IMR-90 (cell line): ENCODE measurements at regions not wholly inside any gene's neighbourhood (a gene's known extent, or its start where the extent isn't known, plus 50 kb on each side); places are given as distances from the start of the nearest gene placed in this dataset.

ENCODE experiments used
- ATAC-seq: fragments of 200-7000 bp; cut with Tn5 transposase; 2 replicates; pipeline ENCODE4 v1.9.1; 2020; ENCODE audit warnings: low read depth, mild to moderate bottlenecking, moderate library complexity
- BruUV-seq: library from RNA; stranded (reverse); fragments of 400-500 nt; replicated peaks from 2 replicates; lab custom pipeline; 2021; lab: Mats Ljungman, UMichigan
- CTCF ChIA-PET: fragments of 300-600 bp; formaldehyde crosslinking; extraction: SDS; loops from one replicate; lab custom pipeline; 2021; ENCODE audit warnings: antibody characterized with exemption; lab: Yijun Ruan, JAX
- POLR2A ChIA-PET: fragments of 300-600 bp; sonication (Branson Sonifier 250); formaldehyde crosslinking; loops from one replicate; lab custom pipeline; 2022; ENCODE audit warnings: antibody characterized with exemption; ENCODE audit not compliant: unreplicated experiment; lab: Charles Lee
- DNase-seq: peaks from one replicate; pipeline ENCODE4 v3.0.0; 2013
- H2AFZ ChIP-seq: replicated peaks from 2 replicates; pipeline ENCODE3; 2013; ENCODE audit warnings: low read length, mild to moderate bottlenecking; ENCODE audit not compliant: poor library complexity
- H2AK5ac ChIP-seq: 2 replicates; pipeline ENCODE4 v1.6.1; 2013; ENCODE audit warnings: low read depth, low read length, inconsistent platforms
- H2AK9ac ChIP-seq: replicated peaks from 2 replicates; pipeline ENCODE3; 2013; ENCODE audit warnings: mild to moderate bottlenecking, low read depth, low read length, moderate library complexity; ENCODE audit not compliant: poor library complexity
- H2BK120ac ChIP-seq: 2 replicates; pipeline ENCODE4 v1.6.1; 2013; ENCODE audit warnings: low read depth, low read length, inconsistent platforms
- H2BK15ac ChIP-seq: 3 replicates; pipeline ENCODE4 v1.6.1; 2013; ENCODE audit warnings: low read depth, low read length, inconsistent platforms
- H2BK20ac ChIP-seq: 2 replicates; pipeline ENCODE4 v1.6.1; 2013; ENCODE audit warnings: low read depth, mild to moderate bottlenecking, inconsistent platforms, low read length, moderate library complexity
- H2BK5ac ChIP-seq: 2 replicates; pipeline ENCODE4 v1.6.1; 2013; ENCODE audit warnings: mild to moderate bottlenecking, low read depth, low read length, inconsistent platforms; ENCODE audit not compliant: poor library complexity, severe bottlenecking
- H3K14ac ChIP-seq: replicated peaks from 2 replicates; pipeline ENCODE4 v1.6.1; 2013; ENCODE audit warnings: low read depth, low read length, inconsistent platforms
- H3K18ac ChIP-seq: 2 replicates; pipeline ENCODE4 v1.6.1; 2013; ENCODE audit warnings: low read depth, low read length, control low read depth
- H3K23ac ChIP-seq: 2 replicates; pipeline ENCODE4 v1.6.1; 2013; ENCODE audit warnings: low read depth, low read length, inconsistent platforms
- H3K27ac ChIP-seq: 2 replicates; pipeline ENCODE4 v1.5.1; 2013; ENCODE audit warnings: mild to moderate bottlenecking, control low read depth, low read length; ENCODE audit not compliant: insufficient read depth
- H3K27me3 ChIP-seq: 2 replicates; pipeline ENCODE4 v1.6.1; 2013; ENCODE audit warnings: low read length; ENCODE audit not compliant: control insufficient read depth, insufficient read depth
- H3K36me3 ChIP-seq: 2 replicates; pipeline ENCODE4 v1.6.1; 2013; ENCODE audit warnings: low read length, mixed read lengths; ENCODE audit not compliant: control insufficient read depth, insufficient read depth
- H3K4ac ChIP-seq: 2 replicates; pipeline ENCODE4 v1.6.1; 2013; ENCODE audit warnings: low read depth, low read length, inconsistent platforms
- H3K4me1 ChIP-seq: 2 replicates; pipeline ENCODE4 v1.6.1; 2013; ENCODE audit warnings: low read length, mixed read lengths; ENCODE audit not compliant: control insufficient read depth, insufficient read depth
- H3K4me2 ChIP-seq: 2 replicates; pipeline ENCODE4 v1.6.1; 2013; ENCODE audit warnings: low read depth, mild to moderate bottlenecking, control low read depth, low read length, moderate library complexity
- H3K4me3 ChIP-seq: 2 replicates; pipeline ENCODE4 v1.5.1; 2013; ENCODE audit warnings: low read depth, mild to moderate bottlenecking, control low read depth, low read length, moderate library complexity; ENCODE audit not compliant: insufficient read depth
- H3K56ac ChIP-seq: 2 replicates; pipeline ENCODE4 v1.6.1; 2013; ENCODE audit warnings: low read length, inconsistent platforms; ENCODE audit not compliant: insufficient read depth; ENCODE audit errors: extremely low read depth
- H3K79me1 ChIP-seq, 2 experiments: 2 replicates each; pipeline ENCODE4 v1.6.1; 2013; ENCODE audit warnings: low read length in 2 of 2, inconsistent platforms in 1 of 2, low read depth in 1 of 2
- H3K9ac ChIP-seq: 2 replicates; pipeline ENCODE4 v1.6.1; 2013; ENCODE audit warnings: low read depth, low read length, control low read depth
- H3K9me1 ChIP-seq: 2 replicates; pipeline ENCODE4 v1.6.1; 2013; ENCODE audit warnings: low read length, inconsistent platforms; ENCODE audit not compliant: insufficient read depth
- H3K9me3 ChIP-seq: 2 replicates; pipeline ENCODE4 v1.6.1; 2013; ENCODE audit warnings: low read length; ENCODE audit not compliant: control insufficient read depth, insufficient read depth
- H4K20me1 ChIP-seq: 2 replicates; pipeline ENCODE4 v1.6.1; 2013; ENCODE audit warnings: low read length, inconsistent platforms; ENCODE audit not compliant: insufficient read depth
- H4K5ac ChIP-seq: 2 replicates; pipeline ENCODE4 v1.6.1; 2013; ENCODE audit warnings: mild to moderate bottlenecking, low read depth, low read length, control low read depth
- H4K8ac ChIP-seq, 2 experiments: 2 replicates each; pipeline ENCODE4 v1.6.1; 2013; ENCODE audit warnings: low read depth in 2 of 2, low read length in 2 of 2, control low read depth in 1 of 2, inconsistent platforms in 1 of 2
- H4K91ac ChIP-seq: 2 replicates; pipeline ENCODE4 v1.6.1; 2013; ENCODE audit warnings: low read depth, low read length, inconsistent platforms; ENCODE audit not compliant: insufficient read depth
- BHLHE40 ChIP-seq: fragments of 150-350 bp; IDR thresholded peaks from 2 replicates; pipeline ENCODE4 v1.6.1; 2016; ENCODE audit warnings: mild to moderate bottlenecking, low read depth, low read length
- FOS ChIP-seq: fragments of 150-350 bp; IDR thresholded peaks from 2 replicates; pipeline ENCODE4 v1.6.1; 2016; ENCODE audit warnings: low read depth, low read length
- MAZ ChIP-seq: IDR thresholded peaks from 2 replicates; pipeline ENCODE4 v1.6.1; 2012; ENCODE audit warnings: low read depth, mild to moderate bottlenecking, low read length, improper control_type of control experiment, moderate library complexity, borderline replicate concordance
- MXI1 ChIP-seq: IDR thresholded peaks from 2 replicates; pipeline ENCODE4 v1.6.1; 2012; ENCODE audit warnings: low read depth, mild to moderate bottlenecking, low read length, moderate library complexity, borderline replicate concordance
- NFE2L2 ChIP-seq: fragments of 150-350 bp; IDR thresholded peaks from 2 replicates; pipeline ENCODE4 v1.6.1; 2016; ENCODE audit warnings: low read depth, mild to moderate bottlenecking, low read length
- POLR2A ChIP-seq: IDR thresholded peaks from 2 replicates; pipeline ENCODE4 v1.6.1; 2012; ENCODE audit warnings: mild to moderate bottlenecking, low read depth, low read length
- RAD21 ChIP-seq: IDR thresholded peaks from 2 replicates; pipeline ENCODE4 v1.6.1; 2012; ENCODE audit warnings: low read length, improper control_type of control experiment
- RCOR1 ChIP-seq: IDR thresholded peaks from 2 replicates; pipeline ENCODE4 v1.6.1; 2012; ENCODE audit warnings: mild to moderate bottlenecking, low read length, improper control_type of control experiment; ENCODE audit not compliant: insufficient replicate concordance
- RFX5 ChIP-seq: IDR thresholded peaks from 2 replicates; pipeline ENCODE4 v1.8.0; 2012; ENCODE audit warnings: low read depth, mild to moderate bottlenecking, low read length, moderate library complexity
- SMC3 ChIP-seq: fragments of 150-350 bp; IDR thresholded peaks from 2 replicates; pipeline ENCODE4 v1.6.1; 2016; ENCODE audit warnings: low read depth, mild to moderate bottlenecking, antibody characterized with exemption, low read length, moderate library complexity
- USF2 ChIP-seq: fragments of 150-350 bp; IDR thresholded peaks from 2 replicates; pipeline ENCODE4 v1.6.1; 2017; ENCODE audit warnings: mild to moderate bottlenecking, antibody characterized with exemption, low read length, low read depth
- WGBS, 2 experiments: methylation state at CpG; one replicate each; pipeline versions ENCODE4 v1.1.5 to v1.1.7; 2013; ENCODE audit warnings: missing lambda C conversion rate in 2 of 2; ENCODE audit not compliant: insufficient read length in 1 of 2; ENCODE audit errors: extremely low coverage in 2 of 2; 5-methylcytosine and 5-hydroxymethylcytosine counted together
- dilution Hi-C: fragments of 300-500 bp; cut with HindIII; formaldehyde crosslinking; loops from one replicate; pipeline ENCODE4 v1.14.3; 2018; ENCODE audit warnings: low sequenced_read_pairs; ENCODE audit not compliant: unreplicated experiment
- in situ Hi-C: fragments of 300-500 bp; cut with MboI; formaldehyde crosslinking; loops from 3 replicates; pipeline ENCODE4 v1.14.3; 2019; ENCODE audit warnings: low sequenced_read_pairs, inconsistent platforms, mixed read lengths
- intact Hi-C: fragments of 100-400 bp; cut with micrococcal nuclease; formaldehyde crosslinking; loops from 2 replicates; pipeline ENCODE4 v1.10.0; 2022

GRCh38 chr11:71116693-71117040 is 135.7 kb downstream of the SHANK2 start:
- Histone ChIP-seq H3K4me3 (no peak overlapping the region), H2AK5ac (no peak overlapping the region), H2AK9ac (no peak overlapping the region), H3K18ac (no peak overlapping the region), H3K4me2 (no peak overlapping the region), H3K56ac (no peak overlapping the region), H2BK5ac (no peak overlapping the region), H3K27me3 (no peaks in the 10 kb centered on the region), H4K91ac (no peak overlapping the region), H3K4me1 (no peaks in the 10 kb centered on the region; the same call in 1 of the 2 replicates), H3K23ac (no peak overlapping the region), H2BK15ac (no peak overlapping the region), H4K20me1 (no peaks in the 10 kb centered on the region; the same call in 1 of the 2 replicates), H3K27ac (no peak overlapping the region), H3K4ac (no peak overlapping the region), H3K14ac (no peak overlapping the region), H3K79me1 (no peaks in the 10 kb centered on the region), H3K9me1 (no peaks in the 10 kb centered on the region), H4K5ac (no peak overlapping the region), H3K9ac (no peak overlapping the region), H3K36me3 (peaks cover 4% of the 10 kb centered on the region; the same call in 1 of the 2 replicates), H2BK120ac (no peak overlapping the region), H4K8ac (no peak overlapping the region), H2BK20ac (no peak overlapping the region), H2AFZ (no peak overlapping the region), H3K9me3 (no peaks in the 10 kb centered on the region)
- in situ Hi-C loops, result no loop called here
- dilution Hi-C loops, result no loop called here
- ChIA-PET POLR2A (no interaction called here), CTCF (no interaction called here)
- intact Hi-C loops, result loop anchor here (10.0 kb wide), 1 partner anchor 138 kb away; the partner anchor contains the start of gene SHANK2
- DNase-seq (no peak), ATAC-seq (no peak)
- no CpG with 5 or more reads among the region's 8 CpGs for WGBS, 2 experiments
- TF ChIP-seq FOS, result no peak
- no peak for TF ChIP-seq BHLHE40
- no peak for TF ChIP-seq MXI1
- TF ChIP-seq USF2, result no peak
- no peak for TF ChIP-seq NFE2L2
- no peak for TF ChIP-seq RFX5
- TF ChIP-seq MAZ, result no peak
- TF ChIP-seq POLR2A, result no peak
- no peak for TF ChIP-seq RCOR1
- no peak for TF ChIP-seq SMC3
- TF ChIP-seq RAD21, result no peak
- no TSS peak for BruUV-seq
